Lower leg skin (tissue), 3 donors: ENCODE measurements at regions not wholly inside any gene's neighbourhood (a gene's known extent, or its start where the extent isn't known, plus 50 kb on each side); places are given as distances from the start of the nearest gene placed in this dataset.

Experiments
- CTCF ChIP-seq, 3 donors: fragments of 450-650 bp; IDR thresholded peaks; one replicate each; pipeline ENCODE4 v1.5.1; 2016; ENCODE audit warnings: antibody characterized with exemption in 3 of 3, mild to moderate bottlenecking in 3 of 3, moderate library complexity in 2 of 3
- POLR2A ChIP-seq, 2 donors: fragments of 450-650 bp; IDR thresholded peaks; one replicate each; pipeline ENCODE4 v1.6.1; 2016 to 2017; ENCODE audit warnings: antibody characterized with exemption in 2 of 2, mild to moderate bottlenecking in 1 of 2, moderate library complexity in 1 of 2

- no peak for TF ChIP-seq CTCF (IDR thresholded peaks at IDR 0.05)
- TF ChIP-seq POLR2A (IDR thresholded peaks at IDR 0.05) = no peak
Observed at GRCh38 chr17:10936931-10937330, 99.0 kb upstream of the PIRT start.
